ENCODE measurements at regions not wholly inside any gene's neighbourhood (a gene's known extent, or its start where the extent isn't known, plus 50 kb on each side); places are given as distances from the start of the nearest gene placed in this dataset.

DNA sequence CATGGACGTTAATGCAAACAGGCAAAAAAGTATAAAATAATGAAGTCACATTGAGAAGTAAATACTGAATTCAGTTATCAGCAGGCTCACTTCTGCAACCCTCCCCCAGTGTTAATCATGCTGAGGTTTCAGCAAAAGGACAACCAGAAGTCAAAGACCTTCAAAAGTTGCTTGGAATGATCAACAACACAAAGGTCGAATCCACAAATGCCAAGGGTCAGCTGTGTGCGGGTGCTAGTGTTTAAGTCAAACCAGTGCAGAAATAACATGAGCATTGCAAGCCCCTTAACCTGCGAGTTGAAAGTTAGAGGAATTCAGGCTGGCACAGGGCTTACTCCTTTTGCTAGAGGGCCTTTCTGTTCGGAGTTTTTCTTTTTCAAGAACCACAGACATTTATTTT, 436.7 kb upstream of the SEL1L start:
- TF ChIP-seq, protein P1, sequence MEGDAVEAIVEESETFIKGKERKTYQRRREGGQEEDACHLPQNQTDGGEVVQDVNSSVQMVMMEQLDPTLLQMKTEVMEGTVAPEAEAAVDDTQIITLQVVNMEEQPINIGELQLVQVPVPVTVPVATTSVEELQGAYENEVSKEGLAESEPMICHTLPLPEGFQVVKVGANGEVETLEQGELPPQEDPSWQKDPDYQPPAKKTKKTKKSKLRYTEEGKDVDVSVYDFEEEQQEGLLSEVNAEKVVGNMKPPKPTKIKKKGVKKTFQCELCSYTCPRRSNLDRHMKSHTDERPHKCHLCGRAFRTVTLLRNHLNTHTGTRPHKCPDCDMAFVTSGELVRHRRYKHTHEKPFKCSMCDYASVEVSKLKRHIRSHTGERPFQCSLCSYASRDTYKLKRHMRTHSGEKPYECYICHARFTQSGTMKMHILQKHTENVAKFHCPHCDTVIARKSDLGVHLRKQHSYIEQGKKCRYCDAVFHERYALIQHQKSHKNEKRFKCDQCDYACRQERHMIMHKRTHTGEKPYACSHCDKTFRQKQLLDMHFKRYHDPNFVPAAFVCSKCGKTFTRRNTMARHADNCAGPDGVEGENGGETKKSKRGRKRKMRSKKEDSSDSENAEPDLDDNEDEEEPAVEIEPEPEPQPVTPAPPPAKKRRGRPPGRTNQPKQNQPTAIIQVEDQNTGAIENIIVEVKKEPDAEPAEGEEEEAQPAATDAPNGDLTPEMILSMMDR (IDR thresholded peaks at IDR 0.05) = no peak
- TF ChIP-seq POLR2A (IDR thresholded peaks at IDR 0.05) = no peak
- no peak for DNase-seq (ENCODE audit: low spot score in 2 of 2)
- intact Hi-C loops (cut with DNase I; ENCODE audit: low total_unique reads) = no loop called here
- no peak overlapping the region for H3K4me3 ChIP-seq (ENCODE audit: low read depth, poor library complexity, severe bottlenecking)
- WGBS, 2 donors = 65 to 68% methylated on average over 5 of the region's 5 CpGs

DNA sequence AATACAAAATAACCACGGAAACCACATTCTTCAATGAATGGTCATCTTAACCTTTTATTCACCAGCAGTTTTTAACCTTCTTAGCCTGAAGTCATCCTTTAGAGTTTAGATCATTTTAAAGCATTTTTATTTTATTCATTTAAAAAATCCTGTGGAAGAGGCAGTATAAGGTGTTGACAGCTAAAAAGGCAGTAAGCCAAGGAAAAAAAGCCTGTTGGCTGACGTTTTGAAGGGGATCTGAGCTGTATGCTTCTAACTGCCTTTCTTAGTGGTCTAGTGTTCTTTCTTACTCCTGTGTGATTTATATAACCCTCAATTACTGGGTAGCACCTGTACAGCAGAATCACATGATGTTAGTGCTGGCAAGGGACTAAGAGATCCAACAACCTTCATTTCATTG, 438.3 kb upstream of the SEL1L start:
- intact Hi-C loops (cut with DNase I; ENCODE audit: low total_unique reads) = no loop called here
- no peak for TF ChIP-seq POLR2A (IDR thresholded peaks at IDR 0.05)
- TF ChIP-seq, protein P1 (IDR thresholded peaks at IDR 0.05) = no peak

DNA sequence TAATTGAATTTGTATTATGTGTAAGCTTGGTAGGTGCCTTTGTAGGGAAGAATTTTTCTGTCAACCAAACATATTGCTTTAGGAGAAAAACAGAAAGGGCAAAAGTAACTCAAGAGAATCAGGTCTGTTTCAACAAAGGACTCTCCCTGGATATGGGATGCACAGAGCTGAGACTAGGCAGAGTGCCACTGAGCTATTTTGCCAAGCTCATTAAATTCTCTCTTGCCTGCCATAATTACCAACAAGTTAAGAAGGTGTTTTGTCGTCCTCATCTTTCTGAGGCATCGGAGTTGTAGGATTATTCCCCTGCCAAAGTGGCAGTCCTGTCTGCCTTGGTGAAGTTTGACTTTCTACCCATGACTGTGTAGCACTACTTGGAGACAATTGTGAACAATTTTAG, 438.9 kb upstream of the SEL1L start:
- TF ChIP-seq, protein P1 (IDR thresholded peaks at IDR 0.05) = no peak
- no peak for TF ChIP-seq POLR2A (IDR thresholded peaks at IDR 0.05)
- no peak overlapping the region for H3K4me3 ChIP-seq (ENCODE audit: low read depth, poor library complexity, severe bottlenecking)
- intact Hi-C loops (cut with DNase I; ENCODE audit: low total_unique reads) = no loop called here
- WGBS, 2 donors = 37 to 51% methylated on average over 2 of the region's 2 CpGs
- DNase-seq (ENCODE audit: low spot score in 2 of 2) = no peak

More for the DNA sequence above, 438.3 kb upstream of the SEL1L start:
- no peak for DNase-seq (ENCODE audit: low spot score in 2 of 2)
- WGBS, 2 donors = 24 to 37% methylated on average over 2 of the region's 2 CpGs
- no peak overlapping the region for H3K4me3 ChIP-seq (ENCODE audit: low read depth, poor library complexity, severe bottlenecking)

DNA sequence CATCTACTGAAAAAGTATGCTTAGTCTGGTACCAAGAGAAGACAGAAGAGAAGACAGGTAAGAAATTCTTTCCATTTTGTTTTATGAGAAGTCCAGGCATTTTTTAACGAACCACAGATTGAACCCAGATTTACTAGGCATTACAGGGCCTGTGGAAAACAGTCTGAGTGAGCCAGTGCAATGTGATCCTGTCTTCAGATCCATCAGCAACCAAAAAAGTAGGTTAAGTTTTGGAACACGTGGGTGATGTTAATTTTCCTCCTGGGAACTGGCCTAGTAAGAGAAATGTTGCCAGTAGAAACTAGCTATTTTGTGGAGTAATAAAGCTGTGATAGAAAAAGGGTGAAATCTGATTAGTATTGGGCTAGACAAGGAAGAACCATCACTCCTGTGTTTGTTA, 440.9 kb upstream of the SEL1L start:
- no peak overlapping the region for H3K4me3 ChIP-seq (ENCODE audit: low read depth, poor library complexity, severe bottlenecking)
- TF ChIP-seq, protein P1 (IDR thresholded peaks at IDR 0.05) = no peak
- no peak for TF ChIP-seq POLR2A (IDR thresholded peaks at IDR 0.05)
- intact Hi-C loops (cut with DNase I; ENCODE audit: low total_unique reads) = no loop called here
- WGBS, 2 donors = 46% methylated on average over 2 of the region's 2 CpGs
- DNase-seq (ENCODE audit: low spot score in 2 of 2) = no peak

DNA sequence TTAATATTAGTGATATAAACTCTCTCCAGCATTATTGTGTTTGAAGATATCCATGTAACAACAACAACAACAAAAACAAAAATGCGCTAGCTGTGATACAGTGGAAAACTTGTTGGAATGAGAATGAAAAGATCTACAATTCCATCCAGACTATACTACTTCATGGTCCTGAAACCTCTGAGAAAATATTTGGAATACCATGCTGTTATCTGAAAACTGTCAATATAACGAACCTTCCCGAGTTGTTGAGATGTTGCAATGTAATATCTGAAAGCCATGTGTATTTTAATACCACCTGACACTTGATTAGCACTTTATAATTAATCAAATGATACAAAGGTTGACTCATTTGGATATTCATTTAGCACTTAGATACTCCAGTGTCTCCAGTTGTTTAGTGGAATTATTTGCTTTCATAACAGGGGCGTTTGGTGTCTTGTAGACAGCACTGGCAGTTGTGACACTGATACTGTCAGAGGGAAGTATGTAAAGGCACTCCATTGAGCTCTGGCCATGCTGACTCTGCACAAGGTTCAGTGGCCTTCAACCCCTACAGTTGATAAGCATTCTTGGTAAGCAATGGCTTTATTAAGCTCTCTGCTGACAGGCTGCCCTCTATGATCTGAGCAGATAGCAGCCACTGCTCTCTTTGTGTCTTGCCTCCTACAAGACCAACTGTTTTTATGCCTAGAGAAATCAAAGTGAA, 447.1 kb upstream of the SEL1L start:
- no peak for DNase-seq (ENCODE audit: low spot score in 2 of 2)
- TF ChIP-seq POLR2A (IDR thresholded peaks at IDR 0.05) = no peak
- TF ChIP-seq, protein P1 (IDR thresholded peaks at IDR 0.05) = no peak
- intact Hi-C loops (cut with DNase I; ENCODE audit: low total_unique reads) = no loop called here
- no peak overlapping the region for H3K4me3 ChIP-seq (ENCODE audit: low read depth, poor library complexity, severe bottlenecking)
- WGBS, 2 donors = 85 to 98% methylated on average over 4 of the region's 4 CpGs

DNA sequence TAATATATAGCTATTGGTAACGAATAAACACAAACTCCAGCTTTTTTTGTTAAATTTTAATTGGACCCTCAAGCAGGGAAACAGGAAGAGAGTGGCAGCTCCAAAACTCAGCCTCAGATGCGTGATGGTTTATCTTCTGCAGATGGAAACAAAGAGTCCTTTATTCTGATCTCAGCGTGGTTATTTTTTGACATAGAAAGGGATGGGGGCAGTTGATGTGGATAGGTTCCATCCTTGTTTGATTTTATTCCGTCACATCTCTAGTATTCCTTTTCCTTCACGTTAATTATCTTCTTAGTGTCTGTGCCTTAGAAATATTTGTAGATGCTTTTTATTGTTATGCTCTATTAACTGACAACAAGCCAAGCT, 447.6 kb upstream of the SEL1L start:
- intact Hi-C loops (cut with DNase I; ENCODE audit: low total_unique reads) = no loop called here
- no peak for DNase-seq (ENCODE audit: low spot score in 2 of 2)
- TF ChIP-seq POLR2A (IDR thresholded peaks at IDR 0.05) = no peak
- TF ChIP-seq, protein P1 (IDR thresholded peaks at IDR 0.05) = no peak
- no peak overlapping the region for H3K4me3 ChIP-seq (ENCODE audit: low read depth, poor library complexity, severe bottlenecking)
- 66 to 75% methylated on average over 5 of the region's 5 CpGs for WGBS, 2 donors
